HG03442 (cell line): ENCODE measurements at regions not wholly inside any gene's neighbourhood (a gene's known extent, or its start where the extent isn't known, plus 50 kb on each side); places are given as distances from the start of the nearest gene placed in this dataset.

Experiments used
- ATAC-seq: cut with Tn5 transposase; IDR thresholded peaks from one replicate; pipeline ENCODE4 v1.9.1; 2021; ENCODE audit warnings: mild to moderate bottlenecking, moderate library complexity; ENCODE audit not compliant: unreplicated experiment

DNA sequence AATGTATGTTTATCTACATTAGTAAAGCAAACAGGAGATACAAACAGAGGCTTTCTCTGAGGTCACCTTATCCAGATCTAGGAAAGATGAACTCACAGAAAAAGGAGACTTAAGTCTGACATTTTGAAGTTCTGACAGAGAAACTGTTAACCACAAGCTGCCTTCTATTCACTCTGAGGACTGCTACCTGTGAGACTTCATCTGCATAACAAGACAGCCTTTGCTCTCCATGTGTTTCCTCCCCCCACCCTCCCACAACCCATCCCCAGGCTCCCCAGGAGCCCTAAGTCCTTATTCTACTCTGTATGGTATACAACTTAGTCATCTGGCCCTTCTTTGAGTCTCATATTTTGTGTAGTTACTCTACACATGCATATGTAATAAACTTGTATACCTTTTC lies 699.0 kb downstream of the FGF9 start:
- ATAC-seq, result no peak

DNA sequence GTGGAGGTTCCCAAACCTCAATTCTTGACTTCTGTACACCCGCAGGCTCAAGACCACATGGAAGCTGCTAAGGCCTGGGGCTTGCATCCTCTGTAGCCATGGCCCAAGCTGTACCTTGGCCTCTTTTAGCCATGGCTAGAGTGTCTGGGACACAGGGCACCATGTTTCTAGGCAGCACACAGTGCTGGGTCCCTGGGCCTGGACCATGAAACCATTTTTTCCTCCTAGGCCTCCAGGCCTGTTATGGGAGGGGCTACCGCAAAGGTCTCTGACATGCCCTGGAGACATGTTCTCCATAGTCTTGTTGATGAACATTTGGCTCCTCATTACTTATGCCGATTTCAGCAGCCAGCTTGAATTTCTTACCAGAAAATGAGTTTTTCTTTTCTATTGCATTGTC lies 701.4 kb downstream of the FGF9 start:
- ATAC-seq, result no peak

DNA sequence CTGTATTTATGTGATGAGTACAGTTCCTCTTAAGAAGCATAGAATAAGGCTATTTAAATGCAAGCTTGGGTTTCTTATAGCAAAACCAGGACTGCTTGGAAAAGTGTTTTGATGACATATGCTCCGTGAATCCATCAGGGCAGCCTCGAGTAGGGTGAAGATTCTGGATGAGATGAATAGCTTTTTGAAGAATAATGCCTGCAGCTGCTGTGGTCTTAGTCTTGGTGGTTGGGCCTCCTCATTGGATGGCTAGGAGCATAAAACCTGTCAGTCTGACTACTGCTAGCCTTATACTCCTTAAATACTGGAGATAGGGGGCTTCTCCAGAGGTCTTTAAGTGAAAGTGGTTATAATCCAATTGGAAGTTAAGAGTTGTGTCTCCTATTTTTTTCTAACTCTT lies 704.3 kb downstream of the FGF9 start:
- ATAC-seq, result no peak

DNA sequence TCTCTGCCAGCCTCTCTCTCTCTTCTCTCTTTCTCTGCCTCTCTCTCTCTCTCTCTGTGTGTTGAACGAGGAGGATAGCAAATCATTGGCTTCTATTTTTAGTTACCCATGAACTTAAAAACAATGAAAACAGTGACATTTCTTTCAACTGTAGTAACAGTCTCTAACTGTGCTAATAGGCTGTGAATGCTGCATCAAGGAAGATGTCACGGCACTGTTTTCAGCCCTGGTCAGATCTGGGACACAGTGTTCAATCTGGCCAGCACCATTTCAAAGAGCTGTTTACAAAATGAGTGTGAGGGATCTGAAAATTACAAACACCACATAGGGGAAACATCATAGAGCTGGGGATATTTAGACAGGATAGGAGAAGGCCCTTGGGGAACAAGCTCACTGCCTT lies 717.0 kb downstream of the FGF9 start:
- no peak for ATAC-seq

DNA sequence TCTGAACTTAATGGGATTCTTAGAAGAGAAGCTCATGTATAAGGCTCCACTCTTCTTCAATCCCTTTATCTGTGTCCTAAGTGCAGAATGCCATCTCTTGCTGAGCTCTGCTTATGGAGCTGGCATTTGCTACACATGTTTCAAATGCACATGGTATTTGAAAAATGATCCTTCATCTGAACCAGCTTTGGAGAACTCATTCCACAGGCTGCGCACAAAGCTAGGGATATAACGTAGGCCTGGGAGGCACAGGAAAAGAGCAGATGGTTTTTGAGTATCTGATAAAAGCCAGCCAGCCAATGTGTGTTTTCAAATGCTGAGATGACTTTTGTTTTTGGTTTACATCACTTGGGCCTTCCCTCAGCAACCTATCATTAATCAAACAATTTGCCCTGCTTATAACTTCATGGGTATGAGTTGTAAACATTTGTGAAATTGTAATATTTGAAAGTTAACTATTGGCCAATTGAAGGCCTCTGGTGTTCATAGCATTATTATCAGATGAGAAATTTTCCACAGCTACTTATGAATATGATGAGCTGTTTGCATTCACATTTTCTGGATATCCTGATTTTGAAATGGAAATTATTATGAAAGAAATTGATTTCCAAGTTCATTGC lies 729.0 kb downstream of the FGF9 start:
- ATAC-seq, result no peak

DNA sequence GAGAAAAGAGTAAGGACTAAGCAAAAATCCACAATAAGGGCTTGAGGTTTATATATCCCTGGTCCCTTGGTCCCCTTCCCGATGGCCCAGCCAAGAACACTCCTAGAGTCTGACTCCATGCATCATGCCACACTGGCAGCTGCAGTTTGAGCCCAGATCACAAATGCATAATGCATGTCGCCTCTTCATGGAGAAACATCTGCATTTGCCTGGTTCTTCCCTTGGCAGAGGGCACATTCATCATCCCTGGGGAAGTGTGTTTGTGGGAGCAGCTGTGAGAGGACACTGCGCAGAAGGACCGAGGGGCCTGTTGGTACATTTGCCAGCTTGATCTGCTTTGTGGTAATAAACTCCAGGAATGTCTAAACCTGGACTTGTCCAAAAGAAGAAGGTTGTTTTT lies 731.8 kb downstream of the FGF9 start:
- no peak for ATAC-seq

DNA sequence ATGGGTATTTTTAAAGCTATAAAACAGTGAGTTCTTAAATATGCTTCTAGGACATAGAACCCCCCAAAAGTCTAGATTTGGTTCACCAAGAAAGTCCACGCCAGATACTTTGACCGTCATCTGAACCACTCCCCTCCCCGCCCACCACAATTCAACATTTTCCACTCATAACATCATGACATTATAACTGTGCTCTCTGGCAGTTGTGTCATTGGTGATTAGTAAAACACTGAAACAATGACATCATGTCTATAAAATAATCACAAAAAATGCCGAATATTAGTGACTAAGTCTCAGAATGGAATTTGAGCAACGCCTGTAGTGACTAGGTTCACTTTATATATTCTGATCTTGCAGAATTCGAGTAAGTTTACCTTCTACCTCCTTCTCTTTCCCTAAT lies 732.3 kb downstream of the FGF9 start:
- no peak for ATAC-seq

DNA sequence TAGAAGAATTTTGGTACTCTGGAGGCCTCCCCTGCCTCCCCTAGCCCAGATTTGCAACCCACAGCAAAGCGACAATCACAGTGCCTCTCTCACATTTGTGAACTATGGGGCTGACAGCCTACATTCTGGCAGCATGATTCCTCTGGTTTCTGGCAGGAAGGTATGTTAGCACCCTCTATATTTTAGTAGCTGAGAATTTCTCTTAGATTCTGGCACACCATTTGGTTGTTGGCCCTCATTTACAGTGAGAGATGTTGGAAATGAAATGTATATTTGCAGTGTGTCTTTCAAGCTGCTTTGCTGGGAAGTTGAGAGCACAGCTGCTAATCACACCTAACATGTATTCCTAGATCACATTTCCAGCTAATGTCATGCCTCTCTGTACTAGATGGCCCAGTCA lies 735.0 kb downstream of the FGF9 start:
- no peak for ATAC-seq

DNA sequence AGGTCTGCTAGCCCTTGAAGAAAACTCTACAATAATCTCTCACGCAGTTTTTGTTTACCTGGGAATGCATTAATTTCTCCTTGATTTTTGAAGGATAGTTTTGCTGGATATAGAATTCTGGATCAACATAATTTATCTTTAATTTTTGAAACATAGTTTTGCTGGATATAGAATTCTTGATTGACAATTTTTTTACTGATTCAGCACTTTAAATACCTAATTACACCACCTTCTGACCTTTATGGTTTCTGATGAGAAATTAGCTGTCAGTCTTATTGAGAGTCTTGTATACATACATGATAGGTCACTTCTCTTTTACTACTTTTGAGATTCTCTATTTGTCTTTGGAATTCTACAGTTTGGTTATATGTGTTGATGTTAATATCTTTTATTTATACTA lies 741.6 kb downstream of the FGF9 start:
- ATAC-seq, result no peak

DNA sequence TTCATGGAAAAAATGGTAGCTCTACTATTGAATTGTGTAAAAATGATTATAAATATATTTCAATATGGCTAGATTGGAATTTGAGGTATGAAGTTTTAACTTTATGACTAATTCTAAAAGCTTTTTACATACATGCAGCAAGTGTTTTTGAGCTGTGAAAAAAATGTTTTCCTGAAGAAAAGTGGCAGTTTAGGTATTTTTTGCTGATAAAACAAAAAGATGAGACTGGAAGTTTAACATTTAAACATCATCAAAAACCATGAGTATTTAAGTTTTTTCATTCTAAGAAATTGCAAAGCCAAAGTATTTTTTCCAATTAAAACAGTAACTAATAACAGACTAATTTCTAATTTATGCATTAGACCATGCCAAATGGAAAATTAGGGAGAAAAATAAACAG lies 751.1 kb downstream of the FGF9 start:
- no peak for ATAC-seq

DNA sequence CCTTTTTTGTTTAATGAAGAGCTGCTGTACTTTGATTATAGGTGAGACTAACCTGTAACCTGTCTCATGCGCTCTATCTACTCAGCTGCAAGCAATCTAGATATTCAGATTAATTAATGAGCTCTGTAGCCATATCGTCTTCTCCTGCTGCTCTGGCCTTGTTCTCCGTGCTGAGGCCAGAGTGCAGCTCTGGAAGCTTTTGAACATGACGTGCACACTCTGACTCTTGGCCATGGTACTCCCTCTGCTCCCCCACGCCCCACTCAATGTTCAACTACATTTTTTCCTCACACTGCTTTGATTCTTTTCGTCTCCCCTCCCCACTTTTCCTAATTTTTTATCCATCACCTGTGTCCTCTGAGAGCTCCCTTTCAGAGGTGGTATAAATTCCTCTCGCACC lies 751.8 kb downstream of the FGF9 start:
- no peak for ATAC-seq

DNA sequence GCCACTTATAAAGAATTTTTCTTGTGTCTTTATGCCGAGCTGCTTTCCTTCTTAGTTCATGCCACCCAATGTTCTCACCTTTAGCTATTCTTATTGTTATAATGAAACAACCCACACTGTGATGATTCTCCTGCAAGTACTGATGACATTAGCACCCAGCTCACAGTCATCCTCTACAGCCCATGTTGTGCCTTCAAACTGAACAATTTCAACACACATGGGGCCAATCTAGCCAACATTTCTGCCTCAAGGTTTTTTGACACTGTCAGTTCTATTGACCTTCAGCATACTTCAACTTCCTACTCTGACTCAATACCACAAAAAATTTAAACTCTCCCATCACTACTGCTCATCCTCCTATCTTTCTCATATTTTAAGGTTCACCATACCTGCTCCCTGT lies 752.4 kb downstream of the FGF9 start:
- no peak for ATAC-seq

DNA sequence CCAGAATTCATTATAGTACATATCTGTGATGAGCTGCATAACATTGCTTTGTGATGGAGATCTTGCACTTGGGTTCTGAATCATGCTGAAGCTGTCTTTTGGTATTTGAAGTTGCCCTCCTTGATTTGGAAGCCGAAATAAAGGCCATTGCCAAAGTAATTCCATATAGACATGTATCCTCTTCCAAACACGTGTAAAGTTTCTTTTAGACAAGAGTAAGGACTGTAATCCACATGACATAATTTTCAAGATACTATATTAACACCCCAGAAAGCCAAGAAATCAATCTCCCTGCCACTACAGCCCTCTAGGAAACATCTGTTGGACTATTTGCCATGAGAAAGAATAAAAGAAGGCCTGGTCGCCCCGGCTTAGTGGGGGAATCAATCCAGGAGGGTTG lies 754.2 kb downstream of the FGF9 start:
- ATAC-seq, result no peak

DNA sequence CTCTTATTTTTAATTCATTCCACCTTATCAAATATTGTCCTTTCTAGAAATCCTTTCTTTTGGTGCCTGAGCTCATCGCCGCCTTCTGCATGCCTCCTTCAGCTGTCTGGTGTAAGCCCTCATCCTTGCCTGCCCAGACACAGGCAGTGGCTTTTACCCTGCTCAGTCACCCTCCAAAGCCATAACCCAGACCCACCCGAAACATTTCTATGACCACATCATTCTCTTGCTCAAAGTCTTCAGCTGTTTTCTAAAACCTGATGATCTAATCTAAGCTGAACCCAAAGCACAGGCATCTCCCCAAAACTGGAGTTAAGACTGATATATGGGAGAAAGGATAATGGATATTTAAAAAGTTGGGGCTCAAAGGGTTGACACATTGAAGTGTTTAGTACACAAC lies 753.7 kb upstream of the SGCG start:
- no peak for ATAC-seq

DNA sequence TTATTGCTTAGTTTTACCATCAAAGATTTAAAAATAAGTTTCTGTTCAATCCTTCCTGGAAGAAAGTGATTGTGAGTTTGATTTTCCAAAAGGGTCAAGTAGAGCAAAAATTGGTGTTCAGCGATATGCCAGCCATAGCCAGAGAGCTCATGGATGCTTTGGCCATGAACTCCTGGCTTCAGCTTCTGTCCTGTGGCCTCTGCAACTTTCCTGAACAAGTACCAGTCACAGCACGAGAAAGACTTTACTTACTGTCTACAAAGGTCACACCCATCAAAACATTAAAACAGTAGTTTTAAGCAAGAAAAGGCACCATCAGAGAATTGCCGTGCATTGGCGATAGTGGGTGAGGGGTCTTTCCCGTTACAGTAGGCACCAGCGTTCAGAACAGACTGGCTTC lies 753.0 kb upstream of the SGCG start:
- ATAC-seq, result no peak

DNA sequence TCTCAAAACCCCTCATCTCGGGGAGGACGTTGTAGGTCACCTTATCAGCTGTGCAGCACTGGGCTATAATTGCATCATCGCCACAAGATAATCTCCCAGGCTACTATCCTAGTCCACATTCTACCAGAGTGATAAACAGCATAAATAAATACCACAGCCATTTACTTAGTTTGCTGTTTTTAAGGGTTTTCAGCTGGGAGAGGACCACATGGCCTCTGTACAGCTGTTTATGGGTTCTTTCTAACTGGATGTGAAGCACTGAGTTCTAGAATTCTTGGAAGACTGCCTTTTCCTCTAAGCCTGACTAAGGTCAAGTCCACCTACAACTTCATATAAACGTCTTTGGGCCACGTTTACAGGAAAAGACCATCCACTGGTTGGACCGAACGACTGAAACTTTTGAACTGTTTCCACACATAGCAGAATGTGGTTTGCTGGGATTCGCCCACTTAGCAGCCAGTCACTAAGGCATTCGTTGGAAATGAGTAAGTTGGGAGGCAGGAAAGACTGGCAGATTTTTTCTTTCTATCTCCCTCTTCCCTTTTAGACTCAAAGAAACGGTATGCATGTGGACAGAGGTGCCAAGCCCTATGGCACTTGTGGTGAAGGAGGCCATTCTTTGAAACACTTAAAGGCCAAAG lies 752.5 kb upstream of the SGCG start:
- ATAC-seq, result no peak

DNA sequence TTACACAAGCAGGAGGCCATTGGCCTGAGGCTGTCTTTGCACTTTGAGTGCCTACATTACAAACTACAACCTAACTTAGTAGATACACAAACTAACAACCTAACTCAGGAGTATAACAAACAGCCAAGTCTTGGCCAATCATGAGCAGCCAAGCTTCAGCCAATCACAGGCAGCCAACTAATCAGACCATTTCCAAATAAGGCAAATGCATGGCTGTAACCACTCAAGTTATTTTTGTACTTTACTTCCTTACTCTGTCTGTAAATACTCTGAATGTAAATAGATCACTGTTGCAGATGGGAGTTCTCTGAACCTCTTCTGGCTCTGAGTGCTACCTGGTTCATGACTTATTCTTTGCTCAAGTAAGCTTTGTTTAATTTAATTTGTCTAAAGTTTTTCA lies 748.1 kb upstream of the SGCG start:
- ATAC-seq, result no peak

DNA sequence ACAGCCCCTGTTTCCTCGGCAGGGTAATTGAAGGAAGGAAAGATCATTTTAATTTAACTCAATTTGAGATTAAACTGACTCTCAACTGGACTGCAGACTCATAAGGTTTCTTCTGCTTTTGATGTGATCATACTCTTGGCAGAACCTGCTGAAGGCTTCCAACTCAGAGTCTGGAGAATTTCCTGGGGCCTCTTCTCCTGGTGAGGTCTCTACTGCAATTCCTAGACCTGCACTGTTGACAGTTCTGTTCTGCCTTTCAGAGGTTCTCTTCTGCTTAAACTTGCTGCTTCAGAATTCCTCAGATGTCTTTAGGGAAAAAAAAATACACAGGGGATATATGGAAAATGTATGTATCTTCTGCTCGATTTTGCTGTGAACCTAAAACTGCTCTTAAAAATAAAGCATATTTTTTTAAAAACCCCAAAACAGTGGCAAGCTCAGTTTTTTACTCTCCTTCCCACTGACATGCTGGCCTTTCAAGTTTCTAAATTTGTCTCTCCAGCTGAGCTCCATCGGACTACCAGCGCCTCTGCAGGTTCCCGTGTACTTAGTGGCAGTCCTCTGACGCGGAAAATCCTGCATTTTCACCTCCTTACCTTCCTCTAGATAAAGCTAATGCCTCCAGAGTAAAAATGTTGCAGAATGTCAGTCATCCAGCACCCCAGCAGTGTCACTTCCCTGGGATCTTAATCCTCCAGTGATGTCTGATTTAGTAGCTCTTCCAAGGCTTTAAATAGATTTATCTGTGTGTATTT lies 733.5 kb upstream of the SGCG start:
- ATAC-seq, result no peak

DNA sequence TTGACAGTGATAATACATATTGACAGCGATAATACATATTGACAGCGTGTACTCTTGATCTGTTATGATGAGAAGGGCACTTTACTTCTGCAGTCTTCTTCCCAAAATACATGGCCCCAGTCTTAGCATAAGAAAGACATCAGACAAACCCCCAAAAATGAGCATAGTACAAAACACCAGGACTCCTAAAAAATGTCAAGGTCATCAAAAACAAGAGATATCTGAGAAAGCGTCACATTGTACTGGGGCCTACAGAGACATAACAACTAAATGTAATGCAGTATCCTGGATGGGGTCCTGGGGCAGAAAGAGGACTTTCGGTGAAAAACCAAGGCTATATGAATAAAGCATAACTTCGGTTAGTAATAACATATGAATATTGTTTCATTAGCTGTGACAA lies 731.5 kb upstream of the SGCG start:
- ATAC-seq, result no peak

DNA sequence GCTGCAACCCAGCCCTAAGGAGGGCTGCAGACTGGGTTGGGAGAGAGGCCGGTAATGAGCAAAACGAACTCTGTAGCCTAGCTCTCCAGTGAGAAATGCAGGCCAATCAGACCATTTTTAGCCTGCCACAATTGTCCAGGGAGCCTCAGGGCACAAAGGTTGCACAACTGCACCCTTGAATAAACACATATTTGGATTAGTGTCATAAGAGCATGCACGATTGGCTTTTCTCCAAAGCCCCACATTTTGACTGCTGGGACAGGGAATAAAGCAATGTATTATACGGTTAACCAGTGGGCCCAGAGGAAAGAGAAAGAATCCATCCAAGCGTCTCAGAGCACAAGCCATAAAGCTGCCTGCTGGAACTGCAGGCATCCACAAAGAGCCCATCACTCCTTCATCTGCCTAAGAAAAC lies 729.4 kb upstream of the SGCG start:
- no peak for ATAC-seq

DNA sequence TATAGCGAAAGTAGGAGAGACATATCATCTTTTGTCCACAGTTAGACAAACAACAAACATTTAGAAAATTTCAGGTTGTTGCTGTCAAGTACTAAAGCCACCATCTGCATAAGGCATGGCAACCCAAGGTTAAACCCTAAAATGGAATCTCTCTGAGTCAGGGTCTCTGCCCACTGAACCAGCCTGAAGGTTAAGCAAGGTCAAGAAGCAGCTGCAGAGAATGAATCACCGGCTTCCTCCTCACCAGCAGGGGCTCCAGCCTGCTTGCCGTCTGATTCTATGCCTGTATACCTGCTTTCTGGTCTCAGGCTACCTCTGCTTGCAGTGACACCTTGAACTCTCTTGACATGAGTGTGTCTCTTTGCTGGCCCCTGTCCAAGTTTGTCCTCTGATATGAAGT lies 726.2 kb upstream of the SGCG start:
- no peak for ATAC-seq

DNA sequence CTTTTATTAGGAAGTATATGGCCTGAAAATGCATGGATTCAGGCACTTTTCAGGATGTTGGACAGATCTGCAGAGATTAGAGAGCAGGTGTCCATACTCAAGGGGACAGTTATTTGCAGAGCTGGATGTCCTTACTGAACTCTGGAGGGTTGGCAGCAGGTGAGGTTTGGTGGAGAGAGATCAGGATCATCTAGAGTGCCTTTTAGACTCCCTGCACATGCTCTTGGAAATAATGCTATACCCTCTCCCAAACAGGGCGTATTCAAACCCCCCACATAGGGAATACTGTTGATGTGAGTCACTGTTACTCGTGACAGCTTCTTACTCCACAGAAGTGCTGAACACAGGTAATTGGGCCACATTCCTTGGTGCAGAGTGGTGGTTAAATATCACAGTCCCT lies 725.7 kb upstream of the SGCG start:
- no peak for ATAC-seq
